ENCODE measurements at regions not wholly inside any gene's neighbourhood (a gene's known extent, or its start where the extent isn't known, plus 50 kb on each side); places are given as distances from the start of the nearest gene placed in this dataset.

GRCh38 chr5:9681706-9682105 is 51.6 kb upstream of the TAS2R1 start:
- TF ChIP-seq POLR2AphosphoS5 (IDR thresholded peaks at IDR 0.05; ENCODE audit: low read depth, low read length) = no peak
- no peak for TF ChIP-seq POLR2A (IDR thresholded peaks at IDR 0.05; ENCODE audit: borderline replicate concordance, extremely low read depth, insufficient read depth, insufficient read length)
